ENCODE measurements at regions not wholly inside any gene's neighbourhood (a gene's known extent, or its start where the extent isn't known, plus 50 kb on each side); places are given as distances from the start of the nearest gene placed in this dataset.
"Not testable (repeated sequence)": the region's sequence is repeated elsewhere in the genome, so short reads cannot be mapped to it uniquely, and the experiment has no call there.

DNA sequence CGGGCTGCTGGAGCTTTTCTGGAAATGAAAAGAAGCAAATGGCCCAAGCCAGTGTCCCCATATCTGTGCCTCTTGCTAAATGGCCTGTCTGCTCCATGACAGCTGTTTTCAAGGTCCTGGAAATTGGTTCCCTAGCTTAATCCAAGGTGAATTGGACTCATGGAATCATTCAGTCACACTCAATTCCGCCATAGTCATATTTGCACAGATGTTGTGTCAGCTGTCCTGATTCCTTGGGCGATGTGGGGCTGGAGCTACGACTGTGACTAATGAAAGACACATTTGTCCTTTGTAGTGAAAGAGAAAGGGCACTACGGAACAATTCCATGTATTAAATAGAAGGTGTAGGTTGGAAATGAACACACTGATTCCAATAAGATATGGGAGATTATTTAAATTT, 102.9 kb upstream of the MEGF10 start:
- H3K9me3 ChIP-seq (ENCODE audit: severe bottlenecking), result no peaks in the 10 kb centered on the region
- H3K27ac ChIP-seq, result no peak overlapping the region
- H3K27me3 ChIP-seq (ENCODE audit: insufficient read depth, low read depth, severe bottlenecking), result no peaks in the 10 kb centered on the region
- no peak for DNase-seq
- TF ChIP-seq, protein P1, sequence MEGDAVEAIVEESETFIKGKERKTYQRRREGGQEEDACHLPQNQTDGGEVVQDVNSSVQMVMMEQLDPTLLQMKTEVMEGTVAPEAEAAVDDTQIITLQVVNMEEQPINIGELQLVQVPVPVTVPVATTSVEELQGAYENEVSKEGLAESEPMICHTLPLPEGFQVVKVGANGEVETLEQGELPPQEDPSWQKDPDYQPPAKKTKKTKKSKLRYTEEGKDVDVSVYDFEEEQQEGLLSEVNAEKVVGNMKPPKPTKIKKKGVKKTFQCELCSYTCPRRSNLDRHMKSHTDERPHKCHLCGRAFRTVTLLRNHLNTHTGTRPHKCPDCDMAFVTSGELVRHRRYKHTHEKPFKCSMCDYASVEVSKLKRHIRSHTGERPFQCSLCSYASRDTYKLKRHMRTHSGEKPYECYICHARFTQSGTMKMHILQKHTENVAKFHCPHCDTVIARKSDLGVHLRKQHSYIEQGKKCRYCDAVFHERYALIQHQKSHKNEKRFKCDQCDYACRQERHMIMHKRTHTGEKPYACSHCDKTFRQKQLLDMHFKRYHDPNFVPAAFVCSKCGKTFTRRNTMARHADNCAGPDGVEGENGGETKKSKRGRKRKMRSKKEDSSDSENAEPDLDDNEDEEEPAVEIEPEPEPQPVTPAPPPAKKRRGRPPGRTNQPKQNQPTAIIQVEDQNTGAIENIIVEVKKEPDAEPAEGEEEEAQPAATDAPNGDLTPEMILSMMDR (IDR thresholded peaks at IDR 0.05; ENCODE audit: low read depth, low read length), result no peak
- H3K36me3 ChIP-seq, result no peaks in the 10 kb centered on the region
- H3K4me3 ChIP-seq (ENCODE audit: low read depth, low read length), result no peak overlapping the region

DNA sequence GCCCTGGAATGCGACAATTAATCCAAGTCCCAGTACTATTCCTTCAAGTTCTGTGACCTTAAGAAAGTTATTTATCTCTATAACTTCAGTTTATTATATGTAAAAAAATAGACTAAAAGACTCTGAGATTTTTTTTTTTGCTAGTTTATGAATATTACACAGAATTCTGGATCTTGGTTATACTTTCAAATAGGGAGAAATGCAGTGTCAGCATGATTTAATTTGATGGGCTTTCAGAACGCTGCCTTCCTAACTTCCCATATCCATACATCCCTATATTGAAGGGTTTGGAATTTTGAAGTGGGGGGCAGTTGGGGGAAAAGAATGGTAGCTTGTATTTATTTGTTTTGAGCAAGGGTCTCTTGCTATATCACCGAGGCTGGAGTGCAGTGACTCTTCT, 98.4 kb upstream of the MEGF10 start:
- no peak for DNase-seq
- H3K9me3 ChIP-seq (ENCODE audit: severe bottlenecking), result no peaks in the 10 kb centered on the region
- H3K27ac ChIP-seq, result no peak overlapping the region
- H3K36me3 ChIP-seq, result no peaks in the 10 kb centered on the region
- TF ChIP-seq, protein P1 (IDR thresholded peaks at IDR 0.05; ENCODE audit: low read depth, low read length), result no peak
- no peak overlapping the region for H3K4me3 ChIP-seq (ENCODE audit: low read depth, low read length)
- H3K27me3 ChIP-seq (ENCODE audit: insufficient read depth, low read depth, severe bottlenecking), result no peaks in the 10 kb centered on the region

DNA sequence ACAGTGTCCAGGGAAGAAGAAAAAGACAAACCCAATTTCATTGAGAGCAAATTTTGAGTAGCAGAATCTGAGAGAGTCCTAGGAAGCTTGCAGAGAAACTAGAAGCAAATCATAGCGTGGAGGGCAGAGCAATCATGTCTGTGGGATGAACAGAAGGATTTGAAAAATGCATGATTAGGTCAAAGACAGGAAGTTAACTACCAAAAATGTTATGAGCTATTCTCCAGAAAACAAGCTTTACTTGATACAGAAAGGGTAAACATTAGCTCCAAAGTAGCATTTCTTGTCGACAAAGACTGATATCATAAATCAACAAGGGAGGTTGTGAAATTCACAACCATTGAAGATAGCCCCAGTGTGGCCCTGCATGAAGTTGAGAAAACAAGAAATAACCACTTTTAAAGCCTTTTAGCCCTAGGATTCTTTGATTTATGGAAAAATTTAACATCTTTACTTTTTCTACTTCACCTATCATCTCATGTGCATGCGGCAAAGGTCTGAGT, 97.7 kb upstream of the MEGF10 start:
- H3K4me3 ChIP-seq (ENCODE audit: low read depth, low read length), result no peak overlapping the region
- H3K9me3 ChIP-seq (ENCODE audit: severe bottlenecking), result no peaks in the 10 kb centered on the region
- no peak overlapping the region for H3K27ac ChIP-seq
- no peaks in the 10 kb centered on the region for H3K27me3 ChIP-seq (ENCODE audit: insufficient read depth, low read depth, severe bottlenecking)
- H3K36me3 ChIP-seq, result no peaks in the 10 kb centered on the region
- TF ChIP-seq, protein P1 (IDR thresholded peaks at IDR 0.05; ENCODE audit: low read depth, low read length), result no peak
- no peak for DNase-seq

DNA sequence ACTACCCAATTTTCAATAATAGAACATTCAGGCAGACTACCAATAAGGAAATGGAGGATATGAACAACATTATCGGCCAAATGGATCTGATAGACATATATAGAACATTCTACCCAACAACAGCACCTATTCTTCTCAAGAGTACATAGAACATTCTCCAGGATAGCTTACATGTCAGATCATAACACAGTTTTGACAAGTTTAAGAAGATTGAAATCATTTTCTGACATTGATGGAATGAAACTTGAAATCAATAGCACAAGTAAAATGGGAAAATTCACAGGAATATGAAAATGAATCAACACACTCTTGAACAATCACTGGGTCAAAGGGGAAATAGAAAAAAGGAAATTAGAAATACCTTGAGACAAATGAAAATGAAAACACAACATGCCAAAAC, 94.6 kb upstream of the MEGF10 start:
- no peaks in the 10 kb centered on the region for H3K27me3 ChIP-seq (ENCODE audit: insufficient read depth, low read depth, severe bottlenecking)
- H3K27ac ChIP-seq, result no peak overlapping the region
- H3K9me3 ChIP-seq (ENCODE audit: severe bottlenecking), result no peaks in the 10 kb centered on the region
- TF ChIP-seq, protein P1 (IDR thresholded peaks at IDR 0.05; ENCODE audit: low read depth, low read length), result no peak
- H3K4me3 ChIP-seq (ENCODE audit: low read depth, low read length), result no peak overlapping the region
- no peaks in the 10 kb centered on the region for H3K36me3 ChIP-seq
- DNase-seq, result no peak

DNA sequence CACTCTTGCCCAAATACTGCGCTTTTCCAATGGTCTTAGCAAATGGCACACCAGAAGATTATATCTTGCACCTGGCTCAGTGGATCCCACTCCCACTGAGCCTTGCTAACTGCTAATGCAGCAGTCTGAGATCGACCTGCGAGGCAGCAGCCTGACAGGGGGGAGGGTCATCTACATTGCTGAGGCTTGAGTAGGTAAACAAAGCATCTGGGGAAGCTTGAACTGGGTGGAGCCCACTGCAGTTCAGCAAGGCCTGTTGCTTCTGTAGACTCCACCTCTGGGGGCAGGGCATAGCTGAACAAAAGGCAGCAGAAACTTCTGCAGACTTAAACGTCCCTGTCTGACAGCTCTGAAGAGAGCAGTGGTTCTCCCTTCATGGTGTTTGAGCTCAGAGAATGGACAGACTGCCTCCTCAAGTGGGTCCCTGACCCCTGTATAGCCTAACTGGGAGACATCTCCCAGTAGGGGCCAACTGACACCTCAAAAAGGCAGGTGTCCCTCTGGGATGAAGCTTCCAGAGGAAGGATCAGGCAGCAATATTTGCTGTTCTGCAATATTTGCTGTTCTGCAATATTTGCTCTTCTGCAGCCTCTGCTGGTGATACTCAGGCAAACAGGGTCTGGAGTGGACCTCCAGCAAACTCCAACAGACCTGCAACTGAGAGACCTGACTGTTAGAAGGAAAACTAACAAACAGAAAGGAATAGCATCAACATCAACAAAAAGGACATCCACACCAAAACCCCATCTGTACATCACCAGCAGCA, 93.0 kb upstream of the MEGF10 start:
- H3K4me3 ChIP-seq (ENCODE audit: low read depth, low read length); H3K9me3 ChIP-seq (ENCODE audit: severe bottlenecking); H3K27ac ChIP-seq; H3K36me3 ChIP-seq; DNase-seq; H3K27me3 ChIP-seq (ENCODE audit: insufficient read depth, low read depth, severe bottlenecking): not testable (repeated sequence)

DNA sequence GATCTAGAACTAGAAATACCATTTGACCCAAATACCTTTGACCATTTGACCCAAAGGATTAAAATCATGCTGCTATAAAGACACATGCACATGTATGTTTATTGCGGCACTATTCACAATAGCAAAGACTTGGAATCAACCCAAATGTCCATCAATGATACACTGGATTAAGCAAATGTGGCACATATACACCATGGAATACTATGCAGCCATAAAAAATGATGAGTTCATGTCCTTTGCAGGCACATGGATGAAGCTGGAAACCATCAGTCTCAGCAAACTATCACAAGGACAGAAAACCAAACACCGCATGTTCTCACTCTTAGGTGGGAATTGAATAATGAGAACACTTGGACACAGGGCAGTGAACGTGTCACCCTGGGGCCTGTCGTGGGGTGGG, 87.9 kb upstream of the MEGF10 start:
- not testable (repeated sequence) for H3K4me3 ChIP-seq (ENCODE audit: low read depth, low read length); H3K9me3 ChIP-seq (ENCODE audit: severe bottlenecking); H3K27me3 ChIP-seq (ENCODE audit: insufficient read depth, low read depth, severe bottlenecking); DNase-seq; H3K36me3 ChIP-seq; H3K27ac ChIP-seq

DNA sequence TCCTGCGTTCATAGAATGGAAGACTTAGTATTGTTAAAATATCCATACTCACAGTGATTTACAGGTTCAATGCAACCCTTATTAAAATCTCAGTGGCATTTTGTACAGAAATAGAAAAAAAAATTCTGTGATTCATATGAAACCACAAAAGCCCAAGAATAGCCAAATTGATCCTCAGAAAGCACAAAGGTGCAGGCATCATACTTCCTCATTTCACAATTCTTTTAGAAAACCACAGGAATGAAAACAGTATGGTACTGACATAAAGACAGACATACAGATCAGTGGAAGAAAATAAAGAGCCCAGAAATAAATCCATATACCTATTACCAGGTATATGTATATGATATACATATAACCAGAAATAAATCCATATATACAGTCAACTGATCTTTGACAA, 86.8 kb upstream of the MEGF10 start:
- no peaks in the 10 kb centered on the region for H3K36me3 ChIP-seq

More for the DNA sequence above, 86.8 kb upstream of the MEGF10 start:
- no peak overlapping the region for H3K4me3 ChIP-seq (ENCODE audit: low read depth, low read length)
- no peaks in the 10 kb centered on the region for H3K9me3 ChIP-seq (ENCODE audit: severe bottlenecking)
- no peaks in the 10 kb centered on the region for H3K27me3 ChIP-seq (ENCODE audit: insufficient read depth, low read depth, severe bottlenecking)
- H3K27ac ChIP-seq, result no peak overlapping the region
- TF ChIP-seq, protein P1 (IDR thresholded peaks at IDR 0.05; ENCODE audit: low read depth, low read length), result no peak
- DNase-seq, result no peak
